ENCODE measurements at regions not wholly inside any gene's neighbourhood (a gene's known extent, or its start where the extent isn't known, plus 50 kb on each side); places are given as distances from the start of the nearest gene placed in this dataset.

DNA sequence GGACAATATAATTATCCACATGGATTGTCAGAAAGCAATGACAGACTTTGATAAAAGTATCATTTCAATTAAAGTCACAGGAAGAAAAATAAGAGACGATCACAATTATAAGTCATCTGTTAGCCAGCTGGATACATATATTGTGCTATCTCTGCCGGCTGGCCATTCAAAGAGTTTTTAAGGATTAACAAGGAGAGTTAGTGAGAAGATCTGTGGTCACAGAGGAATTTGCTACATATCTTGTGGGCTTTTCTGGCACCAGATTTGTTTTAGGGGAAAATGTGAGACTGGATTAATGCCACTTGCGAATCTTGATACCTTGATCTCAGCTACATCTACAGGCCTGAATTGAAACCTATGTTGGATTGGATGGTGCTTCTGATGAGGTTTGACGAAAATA lies 90.9 kb upstream of the MANSC4 start:
- H3K4me2 ChIP-seq (ENCODE audit: low read depth, low read length), result no peak overlapping the region
- no peaks in the 10 kb centered on the region for H4K20me1 ChIP-seq (ENCODE audit: insufficient read depth, low read length)
- no peaks in the 10 kb centered on the region for H3K4me1 ChIP-seq (ENCODE audit: insufficient read depth, low read length)
- no peaks in the 10 kb centered on the region for H3K9me3 ChIP-seq (ENCODE audit: low read length)
- BruUV-seq (replicated peaks), result no TSS peak
- 55% methylated on average over 4 of the region's 4 CpGs for WGBS (ENCODE audit: low lambda C conversion rate)
- POLR2A ChIA-PET, result no interaction called here
- H3K4me3 ChIP-seq (replicated peaks in 1 of 3; ENCODE audit: insufficient read depth in 1 of 3, low read depth in 2 of 3, low read length in 3 of 3), result no peak overlapping the region
- in situ Hi-C loops (cut with HindIII; ENCODE audit: extremely low pct_ligation_motif_present, low pct_unique_long_range_greater_than_20kb) (no loop called here), intact Hi-C loops (cut with micrococcal nuclease; ENCODE audit: unreplicated experiment) (no loop called here)
- ATAC-seq (no peak), FAIRE-seq (no peak), DNase-seq (ENCODE audit: low spot score) (no peak)
- no peak overlapping the region for H3K9ac ChIP-seq (ENCODE audit: insufficient read depth, low read depth, low read length)
- no peak overlapping the region for H2AFZ ChIP-seq (ENCODE audit: low read length)
- H3K36me3 ChIP-seq (replicated peaks in 1 of 2; ENCODE audit: control insufficient read depth in 1 of 2, insufficient read depth in 2 of 2, low read length in 2 of 2), result no peaks in the 10 kb centered on the region
- no peak for TF ChIP-seq RBM22 (optimal IDR thresholded peaks at IDR 0.05; ENCODE audit: low read length)
- TF ChIP-seq ARNT (IDR thresholded peaks at IDR 0.05), result no peak
- no peak for TF ChIP-seq ZNF615 (CRISPR knock-in tag; IDR thresholded peaks at IDR 0.05; ENCODE audit: borderline replicate concordance)
- TF ChIP-seq ZNF574 (CRISPR knock-in tag; IDR thresholded peaks at IDR 0.05), result no peak
- TF ChIP-seq BCLAF1 (IDR thresholded peaks at IDR 0.05), result no peak
- no peak for TF ChIP-seq ZNF180 (CRISPR knock-in tag; IDR thresholded peaks at IDR 0.05; ENCODE audit: borderline replicate concordance, low read depth)
- TF ChIP-seq ZNF891 (CRISPR knock-in tag; IDR thresholded peaks at IDR 0.05), result no peak
- no peak for TF ChIP-seq HMGA1 (CRISPR knock-in tag; conservative IDR thresholded peaks at IDR 0.05)
- TF ChIP-seq, protein P1, sequence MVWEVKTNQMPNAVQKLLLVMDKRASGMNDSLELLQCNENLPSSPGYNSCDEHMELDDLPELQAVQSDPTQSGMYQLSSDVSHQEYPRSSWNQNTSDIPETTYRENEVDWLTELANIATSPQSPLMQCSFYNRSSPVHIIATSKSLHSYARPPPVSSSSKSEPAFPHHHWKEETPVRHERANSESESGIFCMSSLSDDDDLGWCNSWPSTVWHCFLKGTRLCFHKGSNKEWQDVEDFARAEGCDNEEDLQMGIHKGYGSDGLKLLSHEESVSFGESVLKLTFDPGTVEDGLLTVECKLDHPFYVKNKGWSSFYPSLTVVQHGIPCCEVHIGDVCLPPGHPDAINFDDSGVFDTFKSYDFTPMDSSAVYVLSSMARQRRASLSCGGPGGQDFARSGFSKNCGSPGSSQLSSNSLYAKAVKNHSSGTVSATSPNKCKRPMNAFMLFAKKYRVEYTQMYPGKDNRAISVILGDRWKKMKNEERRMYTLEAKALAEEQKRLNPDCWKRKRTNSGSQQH (CRISPR knock-in tag; IDR thresholded peaks at IDR 0.05; ENCODE audit: low read depth), result no peak
- TF ChIP-seq PRMT3 (CRISPR knock-in tag; IDR thresholded peaks at IDR 0.05; ENCODE audit: borderline replicate concordance, low read depth), result no peak
- H3K27ac ChIP-seq (ENCODE audit: extremely low read length, insufficient read depth, low read length), result no peak overlapping the region
- CTCF ChIA-PET (ENCODE audit: low intra/inter-chr PET ratio, low total read pairs), result no interaction called here
- 0 out of 5 replicates have a peak, but pooled peaks cover 0 to 3% of the 10 kb centered on the region in 2 experiments for H3K27me3 ChIP-seq (ENCODE audit: control insufficient read depth in 1 of 2, insufficient read depth in 2 of 2, low read length in 2 of 2)
- no peaks in the 10 kb centered on the region for H3K79me2 ChIP-seq (ENCODE audit: insufficient read depth, low read length)

Data from HepG2 (cell line).